OCI-LY1 (cell line): ENCODE measurements at regions not wholly inside any gene's neighbourhood (a gene's known extent, or its start where the extent isn't known, plus 50 kb on each side); places are given as distances from the start of the nearest gene placed in this dataset.

Experiments
- H2AFZ ChIP-seq: fragments of 200-600 bp; sonication (generic), shearing (Covaris generic); 2 replicates; pipeline ENCODE4 v1.6.0; 2014; ENCODE audit warnings: antibody characterized with exemption, mild to moderate bottlenecking, low read length
- H3F3A ChIP-seq: fragments of 200-600 bp; sonication (generic), shearing (Covaris generic); 2 replicates; pipeline ENCODE4 v1.6.0; 2014; ENCODE audit warnings: mild to moderate bottlenecking, antibody characterized with exemption, low read length, moderate library complexity; ENCODE audit not compliant: insufficient read depth
- H3K27ac ChIP-seq: fragments of 200-600 bp; sonication (generic); 2 replicates; pipeline ENCODE4 v1.5.1; 2014; ENCODE audit warnings: low read length, mixed run types, mild to moderate bottlenecking, low read depth; ENCODE audit not compliant: poor library complexity, severe bottlenecking
- H3K27me3 ChIP-seq: fragments of 200-600 bp; sonication (generic); 2 replicates; pipeline ENCODE4 v1.6.0; 2014; ENCODE audit warnings: antibody characterized with exemption, mild to moderate bottlenecking, low read length, moderate library complexity; ENCODE audit not compliant: insufficient read depth
- H3K36me3 ChIP-seq: fragments of 200-600 bp; sonication (generic); 2 replicates; pipeline ENCODE4 v1.6.1; 2014; ENCODE audit warnings: mild to moderate bottlenecking, antibody characterized with exemption, low read length, moderate library complexity, mixed read lengths; ENCODE audit not compliant: insufficient read depth
- H3K4me1 ChIP-seq: fragments of 200-600 bp; sonication (generic); 2 replicates; pipeline ENCODE4 v1.5.1; 2014; ENCODE audit warnings: mild to moderate bottlenecking, low read length, moderate library complexity; ENCODE audit not compliant: insufficient read depth, severe bottlenecking
- H3K4me2 ChIP-seq: fragments of 200-600 bp; sonication (generic), shearing (Covaris generic); 2 replicates; pipeline ENCODE4 v1.6.1; 2014; ENCODE audit warnings: low read length
- H3K4me3 ChIP-seq: fragments of 200-600 bp; sonication (generic); 2 replicates; pipeline ENCODE4 v1.5.1; 2014; ENCODE audit warnings: low read length, low read depth, mild to moderate bottlenecking, mixed read lengths; ENCODE audit not compliant: poor library complexity, severe bottlenecking
- H3K79me2 ChIP-seq: fragments of 200-600 bp; shearing (Covaris generic); 2 replicates; pipeline ENCODE4 v1.6.1; 2016; ENCODE audit warnings: mixed run types, low read length, mixed read lengths; ENCODE audit not compliant: insufficient read depth
- H3K9ac ChIP-seq: fragments of 200-600 bp; sonication (generic), shearing (Covaris generic); 2 replicates; pipeline ENCODE4 v1.6.1; 2014; ENCODE audit warnings: mild to moderate bottlenecking, low read length, mixed read lengths
- H3K9me2 ChIP-seq: fragments of 200-600 bp; sonication (generic), shearing (Covaris generic); 2 replicates; pipeline ENCODE4 v1.6.1; 2014; ENCODE audit warnings: low read depth, mild to moderate bottlenecking, low read length, mixed read lengths
- H3K9me3 ChIP-seq: fragments of 200-600 bp; shearing (Covaris generic); 2 replicates; pipeline ENCODE4 v1.6.1; 2014; ENCODE audit warnings: low read length, mixed read lengths
- H4K20me1 ChIP-seq: fragments of 200-600 bp; sonication (generic), shearing (Covaris generic); 2 replicates; pipeline ENCODE4 v1.6.0; 2016; ENCODE audit warnings: mild to moderate bottlenecking, low read length; ENCODE audit not compliant: insufficient read depth
- CTCF ChIP-seq: fragments of 200-600 bp; sonication (generic), shearing (Covaris generic); IDR thresholded peaks from 2 replicates; pipeline ENCODE4 v1.5.1; 2017; ENCODE audit warnings: mild to moderate bottlenecking, antibody characterized with exemption, low read length, moderate library complexity, mixed read lengths
- EZH2 ChIP-seq: fragments of 200-600 bp; sonication (generic), shearing (Covaris generic); IDR thresholded peaks from 2 replicates; pipeline ENCODE4 v1.8.0; 2017; ENCODE audit warnings: borderline replicate concordance, mixed run types, mild to moderate bottlenecking, antibody characterized with exemption, low read length, moderate library complexity, mixed read lengths

- H2AFZ ChIP-seq: no peak overlapping the region
- H3K4me2 ChIP-seq: no peak overlapping the region
- H3K27me3 ChIP-seq: no peaks in the 10 kb centered on the region
- no peak overlapping the region for H3K9ac ChIP-seq
- H3K9me2 ChIP-seq: no peaks in the 10 kb centered on the region
- TF ChIP-seq CTCF (no peak), EZH2 (no peak)
- no peaks in the 10 kb centered on the region for H3K79me2 ChIP-seq
- no peaks in the 10 kb centered on the region for H3K9me3 ChIP-seq
- H3K4me1 ChIP-seq: no peaks in the 10 kb centered on the region
- no peaks in the 10 kb centered on the region for H3K36me3 ChIP-seq
- no peak overlapping the region for H3K27ac ChIP-seq
- H4K20me1 ChIP-seq: no peaks in the 10 kb centered on the region
- no peak overlapping the region for H3K4me3 ChIP-seq
- H3F3A ChIP-seq: no peaks in the 10 kb centered on the region
Measured at GRCh38 chr21:23664193-23664694, 1943.0 kb downstream of the MRPL39 start.

- Histone ChIP-seq H3K9me2 (no peaks in the 10 kb centered on the region), H4K20me1 (no peaks in the 10 kb centered on the region), H3K9me3 (no peaks in the 10 kb centered on the region), H3K27me3 (no peaks in the 10 kb centered on the region), H3K4me1 (no peaks in the 10 kb centered on the region), H3K4me2 (no peak overlapping the region), H2AFZ (no peak overlapping the region), H3F3A (no peaks in the 10 kb centered on the region), H3K4me3 (no peak overlapping the region), H3K9ac (no peak overlapping the region), H3K36me3 (no peaks in the 10 kb centered on the region), H3K79me2 (no peaks in the 10 kb centered on the region), H3K27ac (no peak overlapping the region)
- TF ChIP-seq CTCF (no peak), EZH2 (no peak)
Measured at GRCh38 chr21:23660560-23660959, 1946.7 kb downstream of the MRPL39 start.

GRCh38 chr21:23644768-23645167 lies 1962.5 kb downstream of the MRPL39 start:
- H3K79me2 ChIP-seq: no peaks in the 10 kb centered on the region
- H3K9me2 ChIP-seq: no peaks in the 10 kb centered on the region
- no peaks in the 10 kb centered on the region for H3K4me1 ChIP-seq
- no peaks in the 10 kb centered on the region for H3F3A ChIP-seq
- H3K27ac ChIP-seq: no peak overlapping the region
- TF ChIP-seq CTCF (no peak), EZH2 (no peak)
- no peaks in the 10 kb centered on the region for H4K20me1 ChIP-seq
- H3K36me3 ChIP-seq: no peaks in the 10 kb centered on the region
- no peak overlapping the region for H2AFZ ChIP-seq
- H3K27me3 ChIP-seq: no peaks in the 10 kb centered on the region
- H3K9ac ChIP-seq: no peak overlapping the region
- H3K4me3 ChIP-seq: no peak overlapping the region
- no peaks in the 10 kb centered on the region for H3K9me3 ChIP-seq
- H3K4me2 ChIP-seq: no peak overlapping the region
